Cardiac muscle cell (in vitro differentiated cells and primary cell): ENCODE measurements at regions not wholly inside any gene's neighbourhood (a gene's known extent, or its start where the extent isn't known, plus 50 kb on each side); places are given as distances from the start of the nearest gene placed in this dataset.

Experiments
- DNase-seq, 2 donors: peaks; one replicate each; pipeline versions ENCODE4 v3.0.0 to v3.0.0-alpha.2; 2010 to 2017; ENCODE audit warnings: low read depth in 1 of 2, low spot score in 1 of 2
- H3K27ac ChIP-seq: fragments of 200-600 bp; sonication (generic); 2 replicates; pipeline ENCODE4 v1.5.1; 2016
- H3K27me3 ChIP-seq: fragments of 200-600 bp; sonication (generic); 2 replicates; pipeline ENCODE4 v1.6.0; 2016; ENCODE audit warnings: control low read depth
- H3K36me3 ChIP-seq: fragments of 200-600 bp; sonication (generic); 2 replicates; pipeline ENCODE4 v1.5.1; 2016; ENCODE audit warnings: control low read depth
- H3K4me1 ChIP-seq: fragments of 200-600 bp; sonication (generic); 2 replicates; pipeline ENCODE4 v1.8.1; 2017; ENCODE audit warnings: low read depth, mild to moderate bottlenecking, mixed run types
- H3K4me3 ChIP-seq: fragments of 200-600 bp; sonication (generic); 2 replicates; pipeline ENCODE4 v1.5.1; 2016; ENCODE audit warnings: mild to moderate bottlenecking
- H3K9me3 ChIP-seq: fragments of 200-600 bp; sonication (generic); 2 replicates; pipeline ENCODE4 v1.5.1; 2017; ENCODE audit warnings: low read depth, mild to moderate bottlenecking, control low read depth
- TF ChIP-seq, protein P1 (sequence below): IDR thresholded peaks from 2 replicates; pipeline ENCODE4 v1.5.1; 2012; ENCODE audit warnings: low read depth, mild to moderate bottlenecking, low read length

DNA sequence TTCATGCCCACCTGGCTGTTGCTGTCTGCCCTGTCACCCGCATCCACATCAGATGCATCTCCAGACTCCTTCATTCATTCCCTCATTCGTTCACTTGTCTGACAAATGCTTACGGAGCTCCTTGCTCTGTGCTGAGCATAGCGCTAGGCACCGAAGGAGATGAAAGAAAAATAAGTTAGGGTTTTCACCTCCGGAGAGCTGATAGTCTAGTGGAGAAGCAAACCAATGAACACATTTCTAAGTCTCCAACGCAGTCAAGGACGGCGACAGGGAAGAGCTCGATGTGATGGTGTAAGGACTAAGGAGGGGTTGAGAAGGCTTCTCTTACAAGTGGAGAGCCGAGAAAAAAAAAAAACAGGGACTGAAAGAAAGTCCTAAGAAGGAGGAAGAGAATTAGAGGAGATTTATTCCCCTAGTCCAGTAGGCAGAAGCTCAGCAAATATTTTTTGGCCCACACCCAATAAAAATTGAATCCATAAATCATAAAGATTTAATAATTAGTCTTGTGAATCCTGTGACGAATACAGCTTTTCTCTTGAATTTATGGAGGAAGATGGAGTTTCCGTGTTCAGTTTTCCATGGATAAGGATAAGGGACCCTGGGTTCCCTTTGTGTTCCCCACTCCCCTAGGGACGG lies 127.2 kb upstream of the DLG1 start:
- DNase-seq = no peak
- Histone ChIP-seq H3K4me3 (no peak overlapping the region), H3K27me3 (no peaks in the 10 kb centered on the region), H3K9me3 (no peaks in the 10 kb centered on the region), H3K27ac (no peak overlapping the region), H3K36me3 (no peaks in the 10 kb centered on the region), H3K4me1 (no peaks in the 10 kb centered on the region)
- TF ChIP-seq, protein P1, sequence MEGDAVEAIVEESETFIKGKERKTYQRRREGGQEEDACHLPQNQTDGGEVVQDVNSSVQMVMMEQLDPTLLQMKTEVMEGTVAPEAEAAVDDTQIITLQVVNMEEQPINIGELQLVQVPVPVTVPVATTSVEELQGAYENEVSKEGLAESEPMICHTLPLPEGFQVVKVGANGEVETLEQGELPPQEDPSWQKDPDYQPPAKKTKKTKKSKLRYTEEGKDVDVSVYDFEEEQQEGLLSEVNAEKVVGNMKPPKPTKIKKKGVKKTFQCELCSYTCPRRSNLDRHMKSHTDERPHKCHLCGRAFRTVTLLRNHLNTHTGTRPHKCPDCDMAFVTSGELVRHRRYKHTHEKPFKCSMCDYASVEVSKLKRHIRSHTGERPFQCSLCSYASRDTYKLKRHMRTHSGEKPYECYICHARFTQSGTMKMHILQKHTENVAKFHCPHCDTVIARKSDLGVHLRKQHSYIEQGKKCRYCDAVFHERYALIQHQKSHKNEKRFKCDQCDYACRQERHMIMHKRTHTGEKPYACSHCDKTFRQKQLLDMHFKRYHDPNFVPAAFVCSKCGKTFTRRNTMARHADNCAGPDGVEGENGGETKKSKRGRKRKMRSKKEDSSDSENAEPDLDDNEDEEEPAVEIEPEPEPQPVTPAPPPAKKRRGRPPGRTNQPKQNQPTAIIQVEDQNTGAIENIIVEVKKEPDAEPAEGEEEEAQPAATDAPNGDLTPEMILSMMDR = no peak

DNA sequence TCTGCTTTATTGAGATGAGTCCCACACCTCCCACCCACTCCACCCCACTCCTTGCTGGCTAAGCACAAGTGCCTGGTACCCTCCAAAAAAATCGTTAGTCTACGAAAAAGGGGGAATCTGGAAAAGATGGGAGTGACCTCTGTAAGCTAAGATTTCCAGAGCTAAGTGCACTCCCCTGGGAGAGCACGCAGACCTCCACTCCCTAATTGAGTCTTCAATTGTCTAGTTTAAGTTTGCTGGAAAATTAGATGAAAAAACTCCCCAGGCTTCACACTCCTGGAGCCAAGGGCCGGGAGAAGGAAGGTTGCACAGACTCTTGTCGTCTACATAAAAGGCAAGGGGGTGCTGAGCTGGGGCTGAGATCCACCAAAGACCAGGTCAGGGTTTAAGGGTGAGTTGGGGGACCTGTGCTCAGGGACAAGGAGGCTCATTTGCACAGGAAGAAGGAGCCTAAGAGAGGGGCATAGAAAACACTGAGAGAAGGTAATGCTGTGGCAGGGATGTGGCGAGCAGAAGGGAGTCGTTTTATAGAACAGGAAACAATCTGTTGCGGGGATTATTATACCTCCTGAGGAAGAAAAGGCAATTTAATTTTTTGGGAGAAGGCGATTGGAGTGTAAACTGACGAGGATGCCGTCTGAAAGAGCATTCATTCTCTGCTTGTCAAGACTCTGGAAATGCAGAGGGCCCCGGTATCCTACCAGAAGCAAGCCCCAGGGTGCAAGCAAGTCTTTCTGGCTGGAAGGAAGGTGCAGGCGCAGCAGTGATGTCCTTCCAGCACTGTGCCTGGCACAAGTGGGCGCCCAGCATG lies 126.5 kb upstream of the DLG1 start:
- TF ChIP-seq, protein P1 = no peak
- no peaks in the 10 kb centered on the region for H3K36me3 ChIP-seq
- H3K27me3 ChIP-seq = no peaks in the 10 kb centered on the region
- H3K27ac ChIP-seq = no peak overlapping the region
- no peaks in the 10 kb centered on the region for H3K9me3 ChIP-seq
- H3K4me3 ChIP-seq = no peak overlapping the region
- H3K4me1 ChIP-seq = no peaks in the 10 kb centered on the region
- DNase-seq = no peak

GRCh38 chr3:197424266-197424665 lies 125.9 kb upstream of the DLG1 start:
- Histone ChIP-seq H3K4me3 (no peak overlapping the region), H3K27me3 (no peaks in the 10 kb centered on the region), H3K9me3 (no peaks in the 10 kb centered on the region), H3K36me3 (no peaks in the 10 kb centered on the region), H3K27ac (no peak overlapping the region), H3K4me1 (no peaks in the 10 kb centered on the region)
- TF ChIP-seq, protein P1 = no peak
- no peak for DNase-seq

DNA sequence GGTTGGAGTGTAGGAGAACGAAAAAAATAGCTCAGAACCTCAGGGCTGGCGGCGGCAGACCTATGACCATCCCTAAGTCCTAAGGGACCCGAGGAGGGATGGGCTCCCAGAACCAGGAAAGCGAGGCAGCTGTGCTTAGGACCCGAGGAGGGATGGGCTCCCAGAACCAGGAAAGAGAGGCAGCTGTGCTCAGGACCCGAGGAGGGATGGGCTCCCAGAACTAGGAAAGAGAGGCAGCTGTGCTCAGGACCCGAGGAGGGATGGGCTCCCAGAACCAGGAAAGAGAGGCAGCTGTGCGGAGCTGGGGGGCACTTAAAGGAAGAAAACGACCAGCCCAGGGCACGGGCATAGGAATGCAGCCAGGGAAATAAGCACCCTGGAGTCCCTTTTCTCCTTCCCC lies 125.0 kb upstream of the DLG1 start:
- H3K4me1 ChIP-seq = no peaks in the 10 kb centered on the region
- H3K4me3 ChIP-seq = no peak overlapping the region
- no peak overlapping the region for H3K27ac ChIP-seq
- no peaks in the 10 kb centered on the region for H3K36me3 ChIP-seq
- TF ChIP-seq, protein P1 = no peak
- H3K9me3 ChIP-seq = no peaks in the 10 kb centered on the region
- DNase-seq = no peak
- H3K27me3 ChIP-seq = no peaks in the 10 kb centered on the region

DNA sequence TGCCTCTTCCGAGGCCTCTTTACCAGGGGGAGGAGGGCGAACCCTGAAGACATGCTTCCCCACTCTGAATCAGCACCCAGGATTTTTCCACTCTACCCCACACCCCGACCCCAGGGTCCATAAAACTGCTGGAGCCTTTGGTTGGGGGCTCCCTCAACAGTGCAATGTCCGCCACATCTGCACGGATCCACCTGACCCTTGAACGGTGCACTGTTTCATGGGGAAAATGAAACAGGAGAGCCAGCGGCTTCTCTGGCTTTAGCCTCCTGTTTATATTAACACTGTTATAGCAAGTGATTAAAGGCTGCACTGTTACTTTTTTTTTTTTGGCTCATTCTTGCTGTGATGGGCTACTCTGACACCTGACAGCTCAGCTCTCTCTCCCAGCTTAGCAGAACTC lies 124.1 kb upstream of the DLG1 start:
- H3K4me3 ChIP-seq = no peak overlapping the region
- no peaks in the 10 kb centered on the region for H3K36me3 ChIP-seq
- TF ChIP-seq, protein P1 = no peak
- H3K9me3 ChIP-seq = no peaks in the 10 kb centered on the region
- no peak for DNase-seq
- no peaks in the 10 kb centered on the region for H3K4me1 ChIP-seq
- no peak overlapping the region for H3K27ac ChIP-seq
- H3K27me3 ChIP-seq = no peaks in the 10 kb centered on the region
